ENCODE measurements at regions not wholly inside any gene's neighbourhood (a gene's known extent, or its start where the extent isn't known, plus 50 kb on each side); places are given as distances from the start of the nearest gene placed in this dataset.
"Not testable (repeated sequence)": the region's sequence is repeated elsewhere in the genome, so short reads cannot be mapped to it uniquely, and the experiment has no call there.

GRCh38 chr5:158450751-158451171 is 591.8 kb upstream of the CLINT1 start:
- DNase-seq (ENCODE audit: low read depth in 2 of 2) = no peak

- not testable (repeated sequence) for DNase-seq (ENCODE audit: low read depth in 2 of 2)
Observed at GRCh38 chr5:158446761-158447160, 587.8 kb upstream of the CLINT1 start.

- DNase-seq (ENCODE audit: low read depth in 2 of 2) = not testable (repeated sequence)
Observed at GRCh38 chr5:158439204-158439603, 580.3 kb upstream of the CLINT1 start.

GRCh38 chr5:158436271-158437065 is 577.5 kb upstream of the CLINT1 start:
- DNase-seq (ENCODE audit: low read depth in 2 of 2) = no peak

GRCh38 chr5:158435161-158435616 is 576.2 kb upstream of the CLINT1 start:
- DNase-seq (ENCODE audit: low read depth in 2 of 2) = no peak

GRCh38 chr5:158434749-158435148 is 575.8 kb upstream of the CLINT1 start:
- DNase-seq (ENCODE audit: low read depth in 2 of 2) = no peak

GRCh38 chr5:158433634-158434033 is 574.7 kb upstream of the CLINT1 start:
- no peak for DNase-seq (ENCODE audit: low read depth in 2 of 2)

- DNase-seq (ENCODE audit: low read depth in 2 of 2) = peak in 1 of 2 donors; percentile 3
Observed at GRCh38 chr5:158431369-158432029, 572.6 kb upstream of the CLINT1 start.

- no peak for DNase-seq (ENCODE audit: low read depth in 2 of 2)
Observed at GRCh38 chr5:158430798-158431167, 571.8 kb upstream of the CLINT1 start.

- DNase-seq (ENCODE audit: low read depth in 2 of 2) = no peak
Observed at GRCh38 chr5:158430166-158430797, 571.3 kb upstream of the CLINT1 start.

GRCh38 chr5:158429564-158429963 is 570.6 kb upstream of the CLINT1 start:
- no peak for DNase-seq (ENCODE audit: low read depth in 2 of 2)

GRCh38 chr5:158423623-158424200 is 564.8 kb upstream of the CLINT1 start:
- DNase-seq (ENCODE audit: low read depth in 2 of 2) = peak; percentile 3 to 64

GRCh38 chr5:158422653-158423515 is 563.9 kb upstream of the CLINT1 start:
- peak in 1 of 2 donors; percentile 10 for DNase-seq (ENCODE audit: low read depth in 2 of 2)

- DNase-seq (ENCODE audit: low read depth in 2 of 2) = no peak
Observed at GRCh38 chr5:158421319-158421718, 562.4 kb upstream of the CLINT1 start.

GRCh38 chr5:158419186-158419585 is 560.2 kb upstream of the CLINT1 start:
- DNase-seq (ENCODE audit: low read depth in 2 of 2) = no peak

GRCh38 chr5:158414780-158415179 is 555.8 kb upstream of the CLINT1 start:
- peak; percentile 2 to 67 for DNase-seq (ENCODE audit: low read depth in 2 of 2)

- no peak for DNase-seq (ENCODE audit: low read depth in 2 of 2)
Observed at GRCh38 chr5:158414333-158414762, 555.4 kb upstream of the CLINT1 start.

GRCh38 chr5:158413122-158413680 is 554.3 kb upstream of the CLINT1 start:
- DNase-seq (ENCODE audit: low read depth in 2 of 2) = no peak

GRCh38 chr5:158410976-158411375 is 552.0 kb upstream of the CLINT1 start:
- DNase-seq (ENCODE audit: low read depth in 2 of 2) = no peak

GRCh38 chr5:158409507-158409906 is 550.6 kb upstream of the CLINT1 start:
- no peak for DNase-seq (ENCODE audit: low read depth in 2 of 2)

- DNase-seq (ENCODE audit: low read depth in 2 of 2) = no peak
Observed at GRCh38 chr5:158407824-158408195, 548.9 kb upstream of the CLINT1 start.
